Adipocyte (in vitro differentiated cells): ENCODE measurements at regions not wholly inside any gene's neighbourhood (a gene's known extent, or its start where the extent isn't known, plus 50 kb on each side); places are given as distances from the start of the nearest gene placed in this dataset.

Source experiments
- DNase-seq: peaks from one replicate; pipeline ENCODE4 v3.0.0-alpha.2; 2015; ENCODE audit warnings: low read depth
- H3K27me3 ChIP-seq: replicated peaks from 2 replicates; pipeline ENCODE4 v1.7.0; 2013; ENCODE audit warnings: mild to moderate bottlenecking, low read length, moderate library complexity; ENCODE audit not compliant: control insufficient read depth, insufficient read depth
- H3K36me3 ChIP-seq: 2 replicates; pipeline ENCODE4 v1.7.0; 2013; ENCODE audit warnings: low read length, mild to moderate bottlenecking, moderate library complexity; ENCODE audit not compliant: control insufficient read depth, insufficient read depth, severe bottlenecking
- H3K4me1 ChIP-seq: 2 replicates; pipeline ENCODE4 v1.7.0; 2013; ENCODE audit warnings: mild to moderate bottlenecking, low read length, moderate library complexity; ENCODE audit not compliant: control insufficient read depth, insufficient read depth
- H3K4me3 ChIP-seq: 2 replicates; pipeline ENCODE4 v1.7.0; 2013; ENCODE audit warnings: mild to moderate bottlenecking, low read length, moderate library complexity
- H3K9ac ChIP-seq: 2 replicates; pipeline ENCODE4 v1.7.0; 2013; ENCODE audit warnings: mild to moderate bottlenecking, low read length, moderate library complexity
- H3K9me3 ChIP-seq: 2 replicates; pipeline ENCODE4 v1.7.0; 2013; ENCODE audit warnings: mild to moderate bottlenecking, low read length, moderate library complexity; ENCODE audit not compliant: control insufficient read depth

DNA sequence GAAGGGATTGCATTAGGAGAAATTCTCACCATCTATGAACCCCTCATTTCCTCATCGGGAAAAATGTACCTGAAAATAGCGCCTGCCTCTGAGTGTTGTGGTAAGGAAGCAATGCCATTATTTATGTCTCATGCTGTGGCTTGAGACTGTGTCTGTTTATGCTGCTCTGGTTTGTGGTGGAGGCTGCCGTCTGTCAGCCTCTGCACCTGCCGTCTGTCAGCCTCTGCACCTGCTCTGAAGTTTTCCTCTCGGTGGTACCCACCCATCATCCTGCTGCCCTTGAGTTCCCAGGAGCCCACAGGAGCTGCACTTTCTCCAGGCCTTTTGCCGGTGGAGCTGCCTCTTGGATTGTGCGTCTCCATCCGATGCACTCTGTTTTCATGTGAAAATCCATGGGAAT, 68.5 kb upstream of the PPP2R3B start:
- Histone ChIP-seq H3K4me3 (no peak overlapping the region), H3K36me3 (no peaks in the 10 kb centered on the region), H3K9me3 (no peaks in the 10 kb centered on the region), H3K9ac (no peak overlapping the region), H3K27me3 (no peaks in the 10 kb centered on the region), H3K4me1 (no peaks in the 10 kb centered on the region)
- no peak for DNase-seq

- H3K36me3 ChIP-seq, result no peaks in the 10 kb centered on the region
- H3K4me1 ChIP-seq, result no peaks in the 10 kb centered on the region
- H3K4me3 ChIP-seq, result no peak overlapping the region
- no peaks in the 10 kb centered on the region for H3K27me3 ChIP-seq
- no peak for DNase-seq
- no peak overlapping the region for H3K9ac ChIP-seq
- H3K9me3 ChIP-seq, result no peaks in the 10 kb centered on the region
Observed at GRCh38 chrX:455673-456072, 69.0 kb upstream of the PPP2R3B start.

GRCh38 chrX:456146-456545, 69.4 kb upstream of the PPP2R3B start:
- no peaks in the 10 kb centered on the region for H3K36me3 ChIP-seq
- no peak overlapping the region for H3K9ac ChIP-seq
- H3K27me3 ChIP-seq, result no peaks in the 10 kb centered on the region
- no peak overlapping the region for H3K4me3 ChIP-seq
- H3K4me1 ChIP-seq, result no peaks in the 10 kb centered on the region
- DNase-seq, result no peak
- H3K9me3 ChIP-seq, result no peaks in the 10 kb centered on the region

DNA sequence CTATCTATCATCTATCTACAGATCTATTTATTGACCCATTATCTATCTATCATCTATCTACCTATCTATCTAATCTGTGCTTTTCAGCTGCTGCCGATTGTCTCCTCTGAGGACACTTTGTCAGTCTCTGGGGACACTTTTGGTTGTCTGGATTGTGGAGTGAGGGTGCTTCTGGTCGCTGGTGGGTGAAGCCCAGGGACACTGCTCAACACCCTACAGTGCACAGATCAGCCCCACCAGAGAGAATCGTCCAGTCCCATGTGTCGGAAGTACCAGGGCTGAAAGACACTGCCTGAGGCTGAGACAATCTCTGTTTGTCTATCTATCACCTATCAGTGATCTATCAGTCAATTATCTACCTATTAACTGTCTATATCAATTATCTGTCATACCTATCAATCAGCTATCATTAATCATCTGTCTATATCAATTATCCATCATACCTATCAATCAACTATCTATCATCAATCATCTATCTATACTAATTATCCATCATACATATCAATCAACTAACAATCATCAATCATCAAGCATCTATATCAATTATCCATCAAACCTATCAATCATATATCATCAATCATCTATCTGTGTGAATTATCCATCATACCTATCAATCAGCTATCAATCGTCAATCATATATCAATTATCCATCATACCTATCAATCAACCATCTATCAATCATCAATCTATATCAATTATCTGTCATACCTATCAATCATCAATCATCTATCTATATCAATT, 70.0 kb upstream of the PPP2R3B start:
- Histone ChIP-seq H3K27me3 (no peaks in the 10 kb centered on the region), H3K9me3 (no peaks in the 10 kb centered on the region), H3K4me3 (no peak overlapping the region), H3K9ac (no peak overlapping the region), H3K4me1 (no peaks in the 10 kb centered on the region), H3K36me3 (no peaks in the 10 kb centered on the region)
- no peak for DNase-seq

- Histone ChIP-seq H3K9me3 (no peaks in the 10 kb centered on the region), H3K36me3 (no peaks in the 10 kb centered on the region), H3K4me3 (no peak overlapping the region), H3K27me3 (no peaks in the 10 kb centered on the region), H3K9ac (no peak overlapping the region), H3K4me1 (no peaks in the 10 kb centered on the region)
- no peak for DNase-seq
Observed at GRCh38 chrX:457292-457679, 70.6 kb upstream of the PPP2R3B start.

DNA sequence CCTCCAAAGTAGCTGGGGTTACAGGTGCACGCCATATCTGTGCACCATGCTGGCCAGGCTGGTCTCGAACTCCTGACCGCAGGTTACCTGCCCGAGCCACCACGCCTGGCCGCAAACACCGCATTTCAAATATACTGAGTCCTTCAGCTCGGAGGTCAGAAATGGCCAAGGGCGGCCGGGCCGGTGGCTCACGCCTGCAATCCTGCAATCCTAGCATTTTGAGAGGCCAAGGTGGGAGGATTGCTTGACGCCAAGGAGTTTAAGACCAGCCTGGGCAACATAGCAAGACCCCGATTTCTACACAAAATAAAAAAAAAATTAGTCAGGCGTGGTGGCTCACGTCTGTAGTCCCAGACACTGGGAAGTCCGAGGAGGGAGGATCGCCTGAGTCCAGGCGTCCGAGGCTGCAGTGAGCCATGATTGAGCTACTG, 71.9 kb upstream of the PPP2R3B start:
- Histone ChIP-seq H3K9ac (no peak overlapping the region), H3K36me3 (no peaks in the 10 kb centered on the region), H3K9me3 (no peaks in the 10 kb centered on the region), H3K4me1 (no peaks in the 10 kb centered on the region), H3K27me3 (no peaks in the 10 kb centered on the region), H3K4me3 (no peak overlapping the region)
- DNase-seq, result no peak

DNA sequence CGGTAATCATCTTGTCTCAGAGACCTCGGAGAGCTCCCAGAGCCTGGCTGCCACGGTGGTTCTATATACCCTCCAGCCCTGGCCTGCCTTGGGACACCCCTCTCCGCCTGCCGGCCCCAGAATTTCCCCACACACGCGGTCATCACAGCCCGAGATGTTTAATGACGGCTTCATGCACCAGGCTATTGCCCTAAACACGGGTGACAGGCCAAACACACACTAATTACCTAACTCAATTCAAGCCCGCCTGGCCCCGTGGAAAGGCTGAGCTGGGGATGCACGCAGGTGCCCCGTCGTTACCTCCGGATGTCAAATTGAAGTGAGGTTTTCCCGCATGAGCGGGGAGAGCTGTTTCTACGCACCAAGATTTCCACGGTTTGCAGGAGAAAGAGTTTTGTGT, 72.9 kb upstream of the PPP2R3B start:
- Histone ChIP-seq H3K9me3 (no peaks in the 10 kb centered on the region), H3K4me3 (no peak overlapping the region), H3K27me3 (no peaks in the 10 kb centered on the region), H3K9ac (no peak overlapping the region), H3K4me1 (no peaks in the 10 kb centered on the region), H3K36me3 (no peaks in the 10 kb centered on the region)
- DNase-seq, result no peak

- no peak overlapping the region for H3K9ac ChIP-seq
Observed at GRCh38 chrX:460116-460515, 73.4 kb upstream of the PPP2R3B start.

DNA sequence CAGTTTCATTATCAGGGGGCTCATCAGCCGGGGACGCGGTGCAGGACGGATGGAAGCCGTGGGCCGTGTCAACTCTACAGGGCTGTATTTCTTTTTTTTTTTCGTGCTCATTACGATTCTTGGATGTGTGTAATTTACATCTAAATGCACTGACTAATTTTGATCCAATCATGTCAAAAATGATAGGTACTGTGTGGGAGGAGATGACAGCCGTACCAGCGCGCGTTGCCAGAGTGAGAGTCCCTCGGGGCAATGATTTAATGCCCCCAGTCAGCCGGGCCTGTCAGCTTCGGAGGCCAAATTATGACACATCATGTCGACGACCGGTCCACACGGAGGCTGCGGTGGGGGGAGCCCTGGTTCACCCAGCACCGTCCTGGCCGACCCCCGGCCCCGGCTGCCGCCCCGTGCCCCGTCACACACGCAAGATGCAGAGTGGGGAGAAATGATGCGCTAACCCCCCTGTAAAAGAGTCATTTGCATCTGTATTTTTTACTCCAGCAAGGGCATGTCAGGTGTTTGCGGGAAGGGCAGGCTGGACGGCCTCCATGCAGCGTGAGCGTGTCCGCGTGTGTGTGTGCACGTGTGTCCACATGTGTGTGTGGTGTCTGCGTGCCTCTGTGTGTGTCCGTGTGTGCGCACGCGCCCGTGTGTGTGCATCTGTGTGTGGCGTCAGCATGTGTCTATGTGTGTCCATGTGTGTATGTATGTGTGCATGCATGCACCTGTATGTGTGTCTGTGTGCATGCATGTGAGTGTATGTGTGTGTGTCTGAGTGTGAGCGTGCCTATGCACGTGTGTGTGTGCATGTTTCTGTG, 74.3 kb upstream of the PPP2R3B start:
- no peak for DNase-seq
- Histone ChIP-seq H3K4me3 (no peak overlapping the region), H3K9me3 (no peaks in the 10 kb centered on the region), H3K4me1 (no peaks in the 10 kb centered on the region), H3K9ac (no peak overlapping the region), H3K36me3 (no peaks in the 10 kb centered on the region), H3K27me3 (no peaks in the 10 kb centered on the region)

More at GRCh38 chrX:460116-460515, 73.4 kb upstream of the PPP2R3B start:
- Histone ChIP-seq H3K4me1 (no peaks in the 10 kb centered on the region), H3K27me3 (no peaks in the 10 kb centered on the region), H3K36me3 (no peaks in the 10 kb centered on the region), H3K4me3 (no peak overlapping the region), H3K9me3 (no peaks in the 10 kb centered on the region)
- no peak for DNase-seq

GRCh38 chrX:462853-463252, 76.1 kb upstream of the PPP2R3B start:
- Histone ChIP-seq H3K9me3 (no peaks in the 10 kb centered on the region), H3K4me1 (no peaks in the 10 kb centered on the region), H3K9ac (no peak overlapping the region), H3K36me3 (no peaks in the 10 kb centered on the region), H3K27me3 (no peaks in the 10 kb centered on the region), H3K4me3 (no peak overlapping the region)
- DNase-seq, result no peak

- H3K9ac ChIP-seq, result no peak overlapping the region
- H3K4me3 ChIP-seq, result no peak overlapping the region
- no peaks in the 10 kb centered on the region for H3K9me3 ChIP-seq
- DNase-seq, result no peak
- H3K4me1 ChIP-seq, result no peaks in the 10 kb centered on the region
- H3K36me3 ChIP-seq, result no peaks in the 10 kb centered on the region
- H3K27me3 ChIP-seq, result no peaks in the 10 kb centered on the region
Observed at GRCh38 chrX:465418-466215, 78.9 kb upstream of the PPP2R3B start.
